ENCODE measurements at regions not wholly inside any gene's neighbourhood (a gene's known extent, or its start where the extent isn't known, plus 50 kb on each side); places are given as distances from the start of the nearest gene placed in this dataset.

DNA sequence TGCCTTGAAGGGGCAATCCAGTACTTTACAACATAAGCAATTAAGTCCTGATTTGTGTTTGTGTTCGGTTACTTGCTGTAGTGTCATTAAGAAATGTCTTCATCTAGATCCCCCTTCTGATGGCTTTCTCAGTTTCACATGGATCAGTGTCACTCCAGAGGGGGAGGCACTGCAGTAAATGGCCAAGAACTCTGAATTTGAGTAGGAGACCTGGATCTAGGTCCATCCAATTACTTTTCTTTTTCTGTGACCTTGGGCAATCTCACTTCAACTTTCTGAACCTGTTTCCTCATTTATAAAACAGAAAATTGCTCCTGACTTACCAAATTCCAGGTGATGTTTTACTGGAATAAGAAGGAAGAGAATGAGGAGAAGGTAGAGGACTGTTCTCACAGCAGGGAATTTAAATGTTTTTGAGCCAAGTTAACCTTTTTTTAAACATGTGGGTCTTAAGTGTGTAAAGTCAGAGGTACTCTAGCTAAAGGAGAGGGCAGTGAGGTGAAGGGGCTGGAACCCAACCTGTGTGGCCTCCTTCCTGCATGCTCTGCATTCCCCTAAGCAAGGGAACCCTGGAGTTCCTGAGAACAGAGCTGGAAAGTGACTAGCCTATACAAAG lies 285.5 kb downstream of the HACE1 start:
- DNase-seq (ENCODE audit: low spot score), result no peak

DNA sequence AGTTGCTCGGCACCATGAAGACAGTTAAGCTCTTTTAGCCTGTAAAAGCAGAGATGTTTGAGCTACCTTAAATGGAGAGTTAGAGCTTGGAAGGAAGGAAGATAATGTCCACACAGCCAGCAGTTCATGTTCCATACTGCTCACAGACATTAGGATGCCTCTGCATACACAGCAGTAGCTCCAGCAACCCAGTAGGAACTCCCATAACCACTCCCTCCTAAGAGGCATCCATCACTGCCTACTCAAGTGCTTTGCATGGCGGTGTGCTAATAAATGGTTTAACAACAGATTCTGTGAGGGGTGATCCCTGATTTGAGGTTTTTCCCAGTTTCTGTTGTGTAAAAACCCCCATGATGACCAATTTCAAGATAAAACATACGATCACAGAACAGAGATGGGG lies 286.4 kb downstream of the HACE1 start:
- DNase-seq (ENCODE audit: low spot score), result no peak

DNA sequence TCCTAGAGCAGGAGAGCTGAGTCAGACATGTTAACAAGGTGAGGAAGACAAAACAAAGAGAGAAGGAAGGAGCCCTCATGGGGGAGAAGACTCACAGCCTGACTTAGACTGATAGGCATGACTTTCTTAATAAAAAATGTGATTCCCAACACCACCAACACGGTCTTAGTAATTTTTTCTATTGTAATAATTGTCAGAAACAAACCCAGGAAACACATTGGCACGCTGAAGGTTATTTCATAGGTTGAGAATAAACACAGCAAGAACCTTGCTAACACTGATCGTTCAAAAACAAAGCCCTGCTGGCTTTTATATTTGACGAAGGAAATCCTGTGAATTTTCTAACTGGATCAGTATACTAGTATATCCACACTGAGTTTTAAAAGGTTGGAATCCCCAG lies 286.8 kb downstream of the HACE1 start:
- DNase-seq (ENCODE audit: low spot score), result no peak

DNA sequence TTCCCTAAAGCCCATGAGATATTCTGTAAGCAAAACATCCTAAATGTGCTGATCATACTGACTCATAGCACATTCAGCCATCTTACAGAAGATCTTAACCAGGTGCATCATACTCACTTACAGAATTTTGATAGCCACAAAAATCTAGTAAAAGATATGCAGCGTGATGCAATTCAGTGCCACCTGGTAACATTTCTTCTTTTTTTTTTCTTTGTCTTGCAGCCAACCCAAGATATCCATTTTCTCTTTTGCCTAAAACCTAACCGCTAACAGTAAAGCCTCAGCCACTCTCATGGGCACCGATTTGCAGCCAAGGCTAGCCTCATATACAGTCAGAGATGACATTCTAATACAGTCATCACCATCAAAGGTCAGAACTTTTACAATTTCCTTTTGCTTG lies 293.3 kb downstream of the HACE1 start:
- no peak for DNase-seq (ENCODE audit: low spot score)

DNA sequence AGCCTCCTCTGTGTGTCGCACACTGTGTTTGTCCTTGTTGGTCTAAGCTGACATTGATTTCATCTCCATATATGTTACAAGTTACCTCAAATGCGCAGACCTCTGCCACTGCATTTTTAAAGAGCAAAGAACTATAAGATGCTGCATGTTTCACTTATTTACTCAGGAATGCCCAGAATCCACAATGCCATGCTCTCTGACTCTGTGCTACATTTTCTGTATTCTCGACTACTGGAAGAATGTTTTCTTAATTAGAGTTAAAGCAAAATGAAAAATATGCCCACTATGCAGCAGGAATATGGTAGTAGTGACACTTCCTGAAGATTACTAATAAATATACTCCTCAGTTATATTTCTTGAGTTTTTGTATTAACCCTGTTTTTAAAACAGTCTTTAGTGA lies 296.4 kb downstream of the HACE1 start:
- DNase-seq (ENCODE audit: low spot score), result no peak

DNA sequence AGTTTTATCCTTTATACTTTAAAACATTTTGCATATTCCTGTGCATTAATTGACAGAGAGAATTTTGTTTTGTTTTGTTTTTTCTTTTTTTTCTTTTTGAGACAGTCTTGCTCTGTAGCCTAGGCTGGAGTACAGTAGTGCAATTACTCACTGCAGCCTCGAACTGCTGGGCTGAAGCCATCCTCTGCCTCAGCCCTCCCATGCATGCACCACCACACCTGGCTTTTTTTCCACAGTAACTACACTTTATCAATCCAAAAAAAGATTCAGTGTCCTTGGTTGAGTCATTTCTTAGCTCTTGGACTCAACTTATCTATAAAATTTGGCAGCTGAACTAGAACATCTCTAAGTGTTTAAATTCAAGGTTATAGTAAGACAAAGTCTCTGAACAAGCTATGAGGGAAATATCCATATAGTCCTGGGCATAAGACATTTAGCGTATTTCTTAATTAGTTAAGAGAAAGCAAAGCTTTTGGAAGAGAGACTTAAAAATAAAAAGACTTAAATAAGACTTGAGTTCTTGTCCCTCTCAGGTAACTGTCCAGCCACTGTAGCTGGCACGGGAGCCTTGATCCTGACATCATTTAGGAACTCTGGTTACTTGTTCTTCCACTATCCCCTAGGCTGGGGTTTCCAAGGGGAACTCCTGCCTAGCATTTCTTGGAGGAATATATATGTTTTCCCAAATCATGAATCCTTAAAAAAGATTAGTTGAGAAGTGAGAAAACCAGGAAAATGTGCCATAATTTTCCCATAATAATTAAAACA lies 300.1 kb downstream of the HACE1 start:
- DNase-seq (ENCODE audit: low spot score), result no peak

DNA sequence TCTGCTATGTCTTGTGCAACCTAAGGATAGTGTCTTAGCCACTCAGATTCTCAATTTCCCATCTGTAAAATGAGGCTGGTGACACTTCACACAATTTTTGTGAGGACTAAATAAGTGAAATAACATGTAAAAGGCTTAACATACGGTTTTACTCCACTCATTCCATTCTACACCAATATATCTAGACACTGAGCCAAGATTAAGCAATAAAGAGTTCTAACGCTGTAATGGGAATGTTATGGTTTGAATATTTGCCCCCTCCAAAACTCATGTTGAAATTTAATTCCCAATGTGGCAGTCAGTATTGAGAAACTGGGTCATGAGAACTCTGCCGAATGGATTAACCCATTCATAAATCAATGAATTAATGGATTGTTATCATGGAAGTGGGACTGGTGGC lies 301.0 kb downstream of the HACE1 start:
- no peak for DNase-seq (ENCODE audit: low spot score)

DNA sequence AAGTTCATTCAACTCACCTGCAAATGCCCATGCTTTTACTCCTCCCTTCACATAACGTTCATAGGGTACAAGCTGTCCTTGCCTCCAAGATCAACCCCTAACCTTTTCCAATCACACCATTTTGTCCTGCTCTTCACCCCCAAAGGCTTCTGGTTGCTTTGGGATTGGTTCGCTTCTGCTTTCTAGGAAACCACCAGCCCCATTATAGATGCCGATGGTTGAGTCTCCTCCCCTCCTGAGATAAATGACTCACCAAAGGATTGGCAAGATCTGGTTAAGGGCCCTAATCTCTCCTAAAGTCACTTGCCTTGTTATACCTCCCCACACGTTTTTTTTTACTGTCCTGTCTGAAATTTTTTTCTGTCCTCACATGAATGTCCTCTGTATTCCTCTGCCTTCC lies 311.4 kb downstream of the HACE1 start:
- no peak for DNase-seq (ENCODE audit: low spot score)

DNA sequence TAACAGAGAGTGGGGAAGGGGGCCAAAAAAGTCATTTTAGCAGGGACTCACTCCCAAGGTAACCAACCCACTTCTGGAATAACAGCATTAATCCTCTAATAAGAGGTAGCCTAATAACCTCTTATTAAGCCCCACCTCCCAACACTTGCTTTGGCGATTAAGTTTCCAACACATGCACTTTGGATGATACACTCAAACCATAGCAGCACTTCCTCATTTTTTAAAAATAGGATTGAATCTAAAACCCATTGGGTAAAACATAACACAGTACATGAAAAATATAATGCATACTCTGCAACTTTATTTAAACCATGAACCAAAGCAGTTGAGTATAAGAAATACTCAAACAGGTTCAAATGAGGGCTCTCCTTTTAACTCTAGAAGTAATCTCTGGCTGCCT lies 318.3 kb downstream of the HACE1 start:
- no peak for DNase-seq (ENCODE audit: low spot score)

DNA sequence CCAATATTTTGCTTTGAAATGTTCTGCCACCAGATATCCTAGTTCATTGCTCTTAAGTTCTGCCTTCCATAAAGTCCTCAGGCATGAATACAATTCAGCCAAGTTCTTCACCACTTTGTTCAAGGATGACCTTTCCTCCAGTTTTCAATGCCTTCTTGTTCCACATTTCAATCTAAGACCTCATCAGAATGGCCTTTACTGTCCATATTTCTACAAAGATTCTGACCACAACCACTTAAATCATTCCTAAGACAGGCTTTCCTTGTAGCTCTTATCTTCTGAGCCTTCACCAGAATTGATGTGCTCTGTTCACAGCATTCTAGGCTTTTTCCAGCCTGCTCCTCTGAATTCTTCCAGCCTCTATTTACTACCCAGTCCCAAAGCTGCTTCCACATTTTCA lies 319.0 kb downstream of the HACE1 start:
- no peak for DNase-seq (ENCODE audit: low spot score)

DNA sequence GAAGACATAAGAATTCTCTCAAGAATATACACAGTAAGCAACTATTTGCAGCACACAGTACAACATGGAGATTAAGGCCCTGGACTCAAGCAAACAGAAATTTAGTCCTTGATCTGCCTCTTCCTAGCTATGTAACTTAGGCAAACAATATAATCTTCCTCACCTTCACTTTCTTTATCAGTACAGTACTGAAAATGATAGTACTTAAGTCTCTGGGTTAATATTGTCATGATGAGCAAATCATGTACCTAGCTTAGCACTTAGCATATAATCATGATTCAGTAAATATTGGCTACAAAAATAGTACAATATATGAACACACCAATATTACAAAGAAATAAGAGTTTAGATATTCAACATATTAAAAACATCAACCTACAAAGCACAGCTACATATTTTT lies 320.5 kb downstream of the HACE1 start:
- no peak for DNase-seq (ENCODE audit: low spot score)

DNA sequence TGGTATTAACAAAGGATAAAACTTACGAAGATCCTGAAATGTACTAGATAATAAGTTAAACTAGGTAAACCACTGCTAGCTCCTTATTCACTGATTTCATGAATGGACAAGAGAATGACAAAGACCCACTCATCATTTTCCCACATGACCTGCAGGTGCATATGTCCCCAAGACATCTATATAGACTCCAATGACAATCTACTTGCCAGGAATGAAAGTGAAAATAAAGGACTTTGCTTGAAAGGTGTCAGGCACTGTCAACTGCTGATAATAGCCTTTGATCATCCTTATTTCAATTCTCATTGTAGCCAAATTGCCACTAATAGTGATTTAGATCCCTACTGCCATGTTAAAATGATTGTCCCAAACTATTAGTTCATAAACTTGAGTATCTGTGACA lies 321.8 kb downstream of the HACE1 start:
- no peak for DNase-seq (ENCODE audit: low spot score)

DNA sequence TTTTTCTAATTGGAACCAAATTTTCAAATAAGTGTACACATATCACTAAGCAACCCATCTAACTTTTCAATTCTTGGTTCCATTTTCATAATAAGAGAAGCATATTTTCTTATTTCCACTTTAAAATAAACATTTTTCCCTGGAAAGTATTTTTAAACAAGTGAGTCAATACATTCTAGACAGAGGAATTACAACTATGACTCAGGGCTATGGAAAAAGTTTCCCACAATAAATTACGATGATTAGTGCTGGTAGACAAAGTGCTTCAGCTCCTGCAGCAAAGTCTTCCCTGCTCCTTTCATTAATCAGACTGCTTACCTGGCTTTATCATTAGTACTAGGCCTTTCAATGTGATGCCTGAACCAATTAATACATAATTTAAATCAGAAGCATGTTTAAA lies 322.5 kb downstream of the HACE1 start:
- DNase-seq (ENCODE audit: low spot score), result no peak

DNA sequence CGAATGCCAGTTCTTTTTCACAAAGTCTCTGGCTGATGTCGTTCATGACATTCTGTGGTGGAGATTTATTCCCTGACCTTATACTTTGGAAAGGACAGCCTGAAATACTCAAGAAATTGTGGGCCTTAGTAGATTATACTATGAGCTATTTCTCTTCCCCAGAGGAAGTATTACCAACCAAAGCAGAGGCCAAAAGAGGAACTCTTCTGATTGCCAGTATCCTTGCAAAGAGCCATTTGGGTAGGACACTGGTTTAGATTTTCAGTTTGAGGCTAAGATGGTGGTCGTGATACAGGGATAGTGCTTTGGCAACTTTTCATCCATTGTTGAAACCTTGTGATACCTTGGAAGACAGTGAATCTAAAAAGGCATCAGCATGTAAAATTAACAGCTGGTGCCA lies 327.3 kb downstream of the HACE1 start:
- no peak for DNase-seq (ENCODE audit: low spot score)

DNA sequence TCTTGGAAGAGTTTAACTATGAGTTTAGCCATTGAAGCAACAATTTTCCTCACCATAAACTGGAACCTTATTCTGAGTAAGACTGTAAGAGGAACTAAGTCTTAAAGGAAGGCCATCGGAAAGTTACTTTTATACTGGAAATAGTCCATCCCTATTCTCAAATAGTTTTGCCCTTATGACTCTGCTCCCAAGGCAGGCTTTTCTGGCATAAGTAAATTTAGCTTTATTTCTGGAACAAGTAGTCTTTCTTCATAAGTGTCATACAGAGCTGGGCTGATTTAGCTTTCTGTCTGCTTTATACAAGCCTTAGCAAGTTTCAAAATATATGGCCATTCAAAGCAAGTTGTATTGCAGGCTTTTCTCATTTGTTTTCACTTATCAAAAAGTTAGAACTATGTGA lies 328.1 kb downstream of the HACE1 start:
- no peak for DNase-seq (ENCODE audit: low spot score)

DNA sequence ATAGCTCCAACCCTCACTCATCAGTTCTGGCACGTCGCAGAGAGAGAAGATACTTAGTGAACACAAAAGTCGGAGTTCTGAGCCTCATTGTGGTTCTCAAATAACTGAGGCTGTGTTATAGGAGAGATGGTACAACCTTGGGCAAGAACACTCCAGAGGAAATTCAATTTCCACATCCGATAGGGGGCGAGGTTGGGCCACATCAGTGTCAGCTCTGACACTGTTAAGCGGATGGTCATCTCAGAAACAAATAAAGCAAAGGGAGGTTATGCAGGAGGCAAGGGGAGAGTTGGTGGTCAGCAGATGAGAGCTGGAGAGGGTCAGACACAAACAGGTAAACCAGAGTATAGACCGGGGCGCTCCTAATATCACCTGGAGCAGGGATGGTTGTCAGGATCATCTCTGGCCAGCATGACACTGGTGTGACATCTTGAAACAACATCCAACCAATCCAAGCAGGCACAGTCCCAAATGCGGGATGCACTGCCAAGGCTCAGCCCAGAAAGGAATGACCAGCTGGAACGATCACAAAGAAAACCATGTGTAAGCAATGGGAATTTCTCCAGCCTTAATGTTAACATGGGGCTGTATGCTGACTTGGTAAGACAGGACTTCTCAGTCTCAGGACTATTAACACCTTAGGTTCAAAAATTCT lies 331.8 kb downstream of the HACE1 start:
- DNase-seq (ENCODE audit: low spot score), result no peak

DNA sequence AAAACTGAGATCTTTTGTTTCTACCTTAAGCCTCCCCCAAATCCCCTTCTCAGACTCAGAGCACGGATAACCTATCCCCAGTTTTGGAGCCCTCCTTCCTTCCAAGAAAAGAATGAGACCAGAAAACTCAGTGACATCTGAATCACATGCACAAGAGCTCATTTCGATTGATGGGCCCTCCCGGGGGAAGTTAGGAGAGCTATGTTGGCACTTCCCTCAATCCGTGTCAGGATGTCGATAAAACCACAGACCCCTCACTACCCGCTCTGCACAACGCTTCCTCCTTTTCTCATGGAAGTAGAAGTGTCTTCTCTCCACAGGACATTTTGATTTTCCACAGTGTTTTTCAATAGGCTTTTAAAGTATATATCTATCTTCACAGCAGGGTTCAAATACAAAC lies 332.4 kb downstream of the HACE1 start:
- DNase-seq (ENCODE audit: low spot score), result no peak

DNA sequence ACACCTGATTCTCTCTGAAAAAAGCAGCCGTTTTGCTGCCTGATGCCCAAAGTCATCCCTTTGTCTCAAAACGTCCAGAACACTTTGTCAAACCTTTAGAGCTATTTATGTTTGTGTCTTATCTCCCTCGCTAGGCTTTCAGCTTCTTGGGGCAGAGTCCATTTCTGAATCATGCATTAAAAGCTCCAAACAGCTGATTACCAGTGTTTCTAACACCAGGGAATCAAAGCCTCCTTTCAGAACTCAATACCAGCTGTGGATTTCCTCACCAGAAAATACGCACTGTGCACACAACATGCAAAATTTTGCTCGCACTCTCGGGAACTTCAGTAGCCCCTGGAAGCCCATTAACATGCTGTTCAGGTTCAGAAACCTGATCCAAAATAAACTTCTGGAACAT lies 333.3 kb downstream of the HACE1 start:
- no peak for DNase-seq (ENCODE audit: low spot score)

DNA sequence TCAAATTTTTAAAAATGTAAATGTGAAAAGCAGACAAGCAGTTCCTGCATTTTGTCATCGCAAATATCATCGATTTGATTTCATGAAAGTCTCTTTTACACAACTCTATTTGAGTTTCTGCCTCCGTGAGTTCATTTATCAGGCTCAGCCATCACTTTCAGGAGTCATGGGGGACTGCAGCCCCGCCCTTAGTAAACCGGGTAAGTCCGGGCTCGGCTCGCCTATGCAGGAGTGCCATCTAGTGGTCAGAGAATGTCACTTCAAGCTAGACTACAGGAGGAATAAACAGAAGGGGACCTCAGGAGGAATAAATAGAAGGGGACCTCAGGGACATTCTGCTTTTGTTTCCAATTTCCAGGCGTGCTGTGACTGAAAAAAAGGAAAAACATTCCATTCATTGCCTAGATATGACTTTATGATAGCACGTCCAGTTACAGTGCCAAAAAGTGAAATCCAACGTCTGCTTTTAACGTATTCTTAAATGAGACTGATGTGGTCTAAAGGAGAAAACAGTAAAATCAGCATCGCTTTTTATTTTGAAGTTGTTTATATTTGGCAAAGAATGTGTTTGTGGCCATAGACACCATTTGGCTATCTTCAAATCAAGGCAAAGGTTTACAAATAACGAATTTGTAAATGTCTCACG lies 333.9 kb downstream of the HACE1 start:
- DNase-seq (ENCODE audit: low spot score), result peak; percentile 78

DNA sequence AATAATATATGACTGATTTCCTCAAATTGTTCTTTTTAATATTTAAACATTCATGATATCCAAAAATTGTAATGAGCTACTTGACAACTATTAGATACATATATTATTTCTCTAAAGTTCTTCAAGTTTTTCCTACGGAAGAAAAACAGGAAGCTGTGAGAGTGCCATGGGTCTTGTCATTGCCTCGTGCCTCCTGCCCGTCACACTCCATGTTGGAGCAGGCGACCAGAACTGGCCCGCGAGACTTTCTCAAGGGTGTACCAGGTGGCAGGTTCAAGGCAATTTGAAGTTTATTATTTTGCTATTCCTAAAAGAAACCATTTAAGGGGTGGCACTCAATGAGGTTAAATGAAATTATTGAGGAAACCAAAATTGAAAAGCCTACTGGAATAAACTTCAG lies 337.2 kb downstream of the HACE1 start:
- no peak for DNase-seq (ENCODE audit: low spot score)

DNA sequence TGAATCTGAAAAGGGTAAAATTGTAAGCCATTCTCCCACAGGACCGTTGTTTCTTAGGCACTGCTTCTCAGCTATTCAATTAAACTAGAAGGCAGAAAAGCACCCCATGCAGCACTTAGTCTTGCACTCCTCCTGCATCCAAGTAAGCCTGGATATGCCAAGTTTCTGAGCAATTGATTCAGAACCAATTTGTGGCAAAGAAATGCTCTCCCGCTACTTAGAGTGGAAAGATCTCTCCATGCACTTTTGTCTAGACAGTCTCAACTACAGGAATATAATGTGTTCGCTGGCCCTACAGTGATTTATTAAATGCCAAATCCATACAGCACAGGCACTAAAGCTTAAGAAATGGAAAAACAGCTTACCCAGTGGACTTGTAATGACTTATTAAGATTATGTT lies 338.5 kb downstream of the HACE1 start:
- no peak for DNase-seq (ENCODE audit: low spot score)

DNA sequence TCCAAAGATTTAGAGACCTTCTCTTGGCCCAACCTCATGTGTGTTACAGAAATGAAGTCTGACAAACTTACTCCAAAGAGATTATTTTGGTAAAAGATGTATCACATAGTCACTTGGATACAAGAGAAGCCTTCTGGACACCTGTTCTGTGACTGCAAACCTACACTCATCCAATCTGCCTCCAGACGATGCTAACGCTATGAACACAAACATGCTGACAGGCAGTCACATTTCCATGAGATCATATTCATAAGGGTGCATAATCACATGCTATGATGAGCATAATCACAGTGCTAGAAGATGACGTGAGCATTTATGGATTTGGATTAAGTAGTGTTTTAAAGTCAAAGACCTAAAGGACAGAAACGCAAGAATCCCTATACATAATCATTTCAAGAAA lies 340.2 kb downstream of the HACE1 start:
- DNase-seq (ENCODE audit: low spot score), result no peak

DNA sequence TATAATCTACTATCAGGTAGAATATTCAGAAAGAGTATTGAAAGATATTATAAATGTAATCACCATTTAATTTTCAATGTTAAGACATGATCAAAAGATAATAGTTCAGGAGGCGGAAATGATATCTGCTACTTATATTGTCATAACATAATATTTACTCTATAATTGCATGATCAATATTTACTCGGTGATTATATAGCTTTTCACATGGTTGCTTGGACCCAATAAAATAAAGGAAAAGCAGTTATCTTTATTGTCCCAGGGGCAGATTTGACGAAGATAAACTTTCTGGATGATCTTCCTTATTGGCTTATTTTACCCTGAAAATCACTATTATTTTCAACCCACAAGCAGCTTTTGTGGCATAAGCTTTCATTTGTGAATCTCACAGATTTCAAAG lies 350.4 kb downstream of the HACE1 start:
- no peak for DNase-seq (ENCODE audit: low spot score)

Measured in activated CD4-positive, alpha-beta T cell treated with anti-CD3 and anti-CD28 coated beads, Interleukin-2, Interleukin-4, amounts not matched to agents 100 ng/mL and 50 ng/mL, durations not matched to agents 16 hours and 8 hours (primary cell).